ENCODE measurements at regions not wholly inside any gene's neighbourhood (a gene's known extent, or its start where the extent isn't known, plus 50 kb on each side); places are given as distances from the start of the nearest gene placed in this dataset.

GRCh38 chr1:5812295-5812694 lies 179.9 kb downstream of the NPHP4 start:
- Mint-ChIP-seq H3K4me1 (no peaks in the 10 kb centered on the region), H3K27me3 (peaks cover 3% of the 10 kb centered on the region), H3K36me3 (no peaks in the 10 kb centered on the region), H3K9me3 (no peaks in the 10 kb centered on the region), H3K4me3 (no peak overlapping the region), H3K27ac (no peak overlapping the region)
- ATAC-seq (ENCODE audit: low read depth) = no peak
- POLR2A ChIA-PET = no interaction called here
- DNase-seq = no peak

GRCh38 chr1:5811419-5811818 lies 180.8 kb downstream of the NPHP4 start:
- peaks cover 2% of the 10 kb centered on the region for H3K27me3 Mint-ChIP-seq

GRCh38 chr1:5810553-5811270 lies 181.5 kb downstream of the NPHP4 start:
- POLR2A ChIA-PET = no interaction called here
- H3K36me3 Mint-ChIP-seq = no peaks in the 10 kb centered on the region
- H3K4me1 Mint-ChIP-seq = no peaks in the 10 kb centered on the region
- no peak for DNase-seq
- peaks cover 2% of the 10 kb centered on the region for H3K27me3 Mint-ChIP-seq
- no peak for ATAC-seq (ENCODE audit: low read depth)
- H3K4me3 Mint-ChIP-seq = no peak overlapping the region
- H3K9me3 Mint-ChIP-seq = no peaks in the 10 kb centered on the region
- no peak overlapping the region for H3K27ac Mint-ChIP-seq

More at GRCh38 chr1:5811419-5811818, 180.8 kb downstream of the NPHP4 start:
- no peak for DNase-seq
- H3K9me3 Mint-ChIP-seq = no peaks in the 10 kb centered on the region
- H3K27ac Mint-ChIP-seq = no peak overlapping the region
- no peaks in the 10 kb centered on the region for H3K36me3 Mint-ChIP-seq
- no peaks in the 10 kb centered on the region for H3K4me1 Mint-ChIP-seq
- POLR2A ChIA-PET = no interaction called here
- H3K4me3 Mint-ChIP-seq = no peak overlapping the region
- ATAC-seq (ENCODE audit: low read depth) = no peak

- POLR2A ChIA-PET = no interaction called here
- no peak for DNase-seq
- ATAC-seq (ENCODE audit: low read depth) = no peak
- no peak overlapping the region for H3K27ac Mint-ChIP-seq
- no peaks in the 10 kb centered on the region for H3K4me1 Mint-ChIP-seq
- no peaks in the 10 kb centered on the region for H3K9me3 Mint-ChIP-seq
- H3K27me3 Mint-ChIP-seq = peaks cover 2% of the 10 kb centered on the region
- H3K36me3 Mint-ChIP-seq = no peaks in the 10 kb centered on the region
- no peak overlapping the region for H3K4me3 Mint-ChIP-seq
Measured at GRCh38 chr1:5810131-5810530, 182.1 kb downstream of the NPHP4 start.

DNA sequence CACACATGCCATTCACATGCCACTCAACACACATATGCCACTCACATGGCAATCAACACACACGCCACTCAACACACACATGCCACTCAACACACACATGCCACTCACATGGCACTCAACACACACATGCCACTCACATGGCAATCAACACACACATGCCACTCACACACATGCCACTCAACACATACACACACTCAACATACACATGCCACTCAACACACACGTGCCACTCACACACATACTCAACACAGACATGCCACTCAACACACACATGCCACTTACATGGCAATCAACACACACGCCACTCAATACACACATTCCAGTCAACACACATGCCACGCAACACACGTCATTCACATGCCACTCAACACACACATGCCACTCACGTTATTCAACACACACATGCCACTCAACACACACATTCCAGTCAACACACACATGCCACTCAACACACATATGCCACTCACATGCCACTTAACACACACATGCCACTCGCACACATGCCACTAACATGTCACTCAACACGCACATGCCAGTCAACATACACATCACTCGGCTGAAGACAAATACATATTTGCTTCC lies 182.9 kb downstream of the NPHP4 start:
- peaks cover 2% of the 10 kb centered on the region for H3K27me3 Mint-ChIP-seq
- no peaks in the 10 kb centered on the region for H3K36me3 Mint-ChIP-seq
- H3K27ac Mint-ChIP-seq = no peak overlapping the region
- POLR2A ChIA-PET = no interaction called here
- no peak overlapping the region for H3K4me3 Mint-ChIP-seq
- ATAC-seq (ENCODE audit: low read depth) (no peak), DNase-seq (no peak)
- no peaks in the 10 kb centered on the region for H3K4me1 Mint-ChIP-seq
- no peaks in the 10 kb centered on the region for H3K9me3 Mint-ChIP-seq

DNA sequence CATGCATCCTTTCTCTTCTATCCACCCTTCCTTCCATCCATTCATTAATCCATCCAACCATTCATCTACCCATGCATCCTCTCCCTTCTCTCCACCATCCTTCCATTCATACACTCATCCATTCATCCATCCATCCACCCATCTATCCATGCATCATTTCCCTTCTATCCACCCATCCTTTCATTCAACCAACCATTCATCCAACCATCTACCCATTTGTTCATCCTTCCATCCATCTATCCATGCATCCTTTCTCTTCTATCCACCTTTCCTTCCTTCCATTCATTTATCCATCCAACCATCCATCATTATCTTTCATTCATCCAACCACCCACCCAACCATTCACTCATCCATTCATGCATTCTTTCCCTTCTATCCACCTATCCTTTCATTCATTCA lies 188.4 kb downstream of the NPHP4 start:
- no peak for ATAC-seq (ENCODE audit: low read depth)
- POLR2A ChIA-PET = no interaction called here
- no peaks in the 10 kb centered on the region for H3K4me1 Mint-ChIP-seq
- DNase-seq = no peak
- H3K27ac Mint-ChIP-seq = no peak overlapping the region
- no peaks in the 10 kb centered on the region for H3K36me3 Mint-ChIP-seq
- no peaks in the 10 kb centered on the region for H3K9me3 Mint-ChIP-seq
- H3K27me3 Mint-ChIP-seq = no peaks in the 10 kb centered on the region
- H3K4me3 Mint-ChIP-seq = no peak overlapping the region

DNA sequence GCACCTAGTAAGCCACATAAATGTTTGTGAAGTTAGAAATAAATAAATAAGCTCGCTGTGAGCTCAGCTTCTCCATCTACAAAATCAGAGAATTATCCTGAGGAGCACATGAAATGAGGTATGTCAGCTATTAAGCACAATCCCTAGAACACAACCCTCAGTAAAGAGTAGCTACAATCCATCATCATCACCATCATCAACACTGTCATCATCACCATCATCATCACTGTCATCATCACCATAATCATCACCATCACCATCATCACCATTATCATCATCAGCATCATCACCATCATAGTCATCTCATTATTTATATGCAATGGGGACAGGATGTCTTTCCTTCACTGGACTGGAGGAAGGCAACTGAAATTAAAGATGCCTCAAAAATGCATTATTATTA lies 189.6 kb downstream of the NPHP4 start:
- no peaks in the 10 kb centered on the region for H3K36me3 Mint-ChIP-seq
- H3K27me3 Mint-ChIP-seq = no peaks in the 10 kb centered on the region
- H3K9me3 Mint-ChIP-seq = no peaks in the 10 kb centered on the region
- H3K4me1 Mint-ChIP-seq = no peaks in the 10 kb centered on the region
- POLR2A ChIA-PET = no interaction called here
- no peak overlapping the region for H3K4me3 Mint-ChIP-seq
- DNase-seq (no peak), ATAC-seq (ENCODE audit: low read depth) (no peak)
- no peak overlapping the region for H3K27ac Mint-ChIP-seq

GRCh38 chr1:5798904-5799303 lies 193.3 kb downstream of the NPHP4 start:
- Mint-ChIP-seq H3K4me3 (no peak overlapping the region), H3K36me3 (no peaks in the 10 kb centered on the region), H3K27ac (no peak overlapping the region), H3K4me1 (no peaks in the 10 kb centered on the region), H3K27me3 (no peaks in the 10 kb centered on the region), H3K9me3 (no peaks in the 10 kb centered on the region)
- no peak for ATAC-seq (ENCODE audit: low read depth)
- DNase-seq = no peak
- POLR2A ChIA-PET = no interaction called here

DNA sequence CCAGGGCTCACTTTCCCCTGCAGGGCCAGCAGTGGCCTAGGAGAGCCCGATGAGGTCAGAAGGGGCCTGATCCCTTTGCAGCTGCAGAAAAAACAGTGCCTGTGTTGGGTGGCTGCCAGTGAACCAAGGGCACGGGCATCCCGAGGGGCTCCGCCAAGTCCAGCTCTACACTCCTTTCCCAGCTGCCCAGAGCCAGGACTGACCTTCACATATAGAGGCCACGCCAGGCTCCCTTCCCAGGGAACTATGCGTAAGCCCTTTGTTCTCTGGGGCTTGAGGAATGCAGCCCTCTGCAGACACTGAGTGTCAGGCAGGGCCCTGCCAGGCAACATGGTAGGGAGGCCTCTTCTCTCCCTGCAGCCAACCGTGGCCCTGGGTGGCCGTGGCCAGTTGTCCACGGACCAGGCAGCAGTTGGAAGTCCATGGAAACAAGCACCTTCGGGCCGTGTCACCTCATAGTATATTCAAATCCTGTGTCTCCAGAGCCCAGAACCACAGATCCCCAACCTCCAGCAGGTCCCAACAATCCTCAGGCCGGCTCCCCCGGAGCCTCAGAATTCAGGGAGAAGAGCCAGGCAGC lies 194.0 kb downstream of the NPHP4 start:
- no peaks in the 10 kb centered on the region for H3K36me3 Mint-ChIP-seq
- no peak for ATAC-seq (ENCODE audit: low read depth)
- no peak overlapping the region for H3K27ac Mint-ChIP-seq
- POLR2A ChIA-PET = no interaction called here
- H3K9me3 Mint-ChIP-seq = no peaks in the 10 kb centered on the region
- H3K4me1 Mint-ChIP-seq = no peaks in the 10 kb centered on the region
- no peak overlapping the region for H3K4me3 Mint-ChIP-seq
- no peaks in the 10 kb centered on the region for H3K27me3 Mint-ChIP-seq
- DNase-seq = no peak

GRCh38 chr1:5796028-5796427 lies 196.2 kb downstream of the NPHP4 start:
- Mint-ChIP-seq H3K4me1 (no peaks in the 10 kb centered on the region), H3K9me3 (no peaks in the 10 kb centered on the region), H3K4me3 (no peak overlapping the region), H3K27me3 (no peaks in the 10 kb centered on the region), H3K27ac (no peak overlapping the region), H3K36me3 (no peaks in the 10 kb centered on the region)
- POLR2A ChIA-PET = no interaction called here
- DNase-seq (no peak), ATAC-seq (ENCODE audit: low read depth) (no peak)

GRCh38 chr1:5794279-5794678 lies 197.9 kb downstream of the NPHP4 start:
- POLR2A ChIA-PET = no interaction called here
- Mint-ChIP-seq H3K4me3 (no peak overlapping the region), H3K4me1 (no peaks in the 10 kb centered on the region), H3K9me3 (peaks cover 6% of the 10 kb centered on the region), H3K36me3 (no peaks in the 10 kb centered on the region), H3K27me3 (no peaks in the 10 kb centered on the region), H3K27ac (no peak overlapping the region)
- ATAC-seq (ENCODE audit: low read depth) = no peak
- no peak for DNase-seq

DNA sequence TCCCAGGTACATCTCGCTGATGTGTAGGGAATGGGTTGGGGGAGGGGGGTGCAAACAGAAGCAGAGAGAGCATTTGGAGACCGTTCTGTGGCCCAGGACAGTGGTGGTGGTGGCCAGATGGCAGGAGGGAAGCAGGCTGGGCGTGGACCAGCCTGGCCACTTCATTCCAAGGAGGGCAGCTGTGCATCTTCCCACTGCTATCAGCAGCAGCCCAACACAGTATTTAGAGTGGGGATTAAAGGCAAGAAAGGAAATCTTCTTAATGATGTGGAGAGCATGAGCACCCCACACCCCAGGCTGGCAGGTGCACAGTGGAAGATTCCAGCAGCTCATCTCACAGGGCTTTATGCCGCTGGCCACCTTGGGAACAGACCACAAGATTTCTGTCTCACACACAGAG lies 198.7 kb downstream of the NPHP4 start:
- Mint-ChIP-seq H3K4me3 (no peak overlapping the region), H3K27ac (no peak overlapping the region), H3K36me3 (no peaks in the 10 kb centered on the region), H3K27me3 (no peaks in the 10 kb centered on the region), H3K9me3 (peaks cover 6% of the 10 kb centered on the region), H3K4me1 (no peaks in the 10 kb centered on the region)
- POLR2A ChIA-PET = no interaction called here
- no peak for DNase-seq
- no peak for ATAC-seq (ENCODE audit: low read depth)

DNA sequence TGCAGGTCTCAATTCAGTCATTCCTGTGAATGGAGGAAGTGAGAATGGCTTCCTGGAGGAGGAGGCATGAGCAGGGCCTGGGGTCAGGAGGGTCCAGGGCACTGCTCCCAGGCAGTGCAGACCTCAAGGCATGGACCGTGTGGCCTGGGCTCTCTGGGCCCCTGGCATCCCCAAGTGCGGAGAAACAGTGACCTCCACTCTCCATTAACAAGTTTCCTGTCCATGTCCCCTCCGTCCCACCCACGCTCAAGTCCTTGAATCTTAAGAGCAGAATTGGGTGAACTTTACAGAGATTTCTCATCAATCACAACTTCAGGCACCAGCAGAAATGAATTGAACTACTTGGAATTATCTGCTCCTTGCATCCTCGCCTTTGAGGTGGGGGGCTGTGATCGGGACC lies 211.1 kb downstream of the NPHP4 start:
- peaks cover 3% of the 10 kb centered on the region for H3K9me3 Mint-ChIP-seq
- no peaks in the 10 kb centered on the region for H3K4me1 Mint-ChIP-seq
- H3K27me3 Mint-ChIP-seq = peaks cover 2% of the 10 kb centered on the region
- POLR2A ChIA-PET = no interaction called here
- no peak for ATAC-seq (ENCODE audit: low read depth)
- H3K4me3 Mint-ChIP-seq = no peak overlapping the region
- no peaks in the 10 kb centered on the region for H3K36me3 Mint-ChIP-seq
- H3K27ac Mint-ChIP-seq = no peak overlapping the region
- no peak for DNase-seq

- Mint-ChIP-seq H3K27me3 (peaks cover 2% of the 10 kb centered on the region), H3K4me1 (no peaks in the 10 kb centered on the region), H3K36me3 (no peaks in the 10 kb centered on the region), H3K9me3 (peaks cover 3% of the 10 kb centered on the region), H3K27ac (no peak overlapping the region), H3K4me3 (no peak overlapping the region)
- ATAC-seq (ENCODE audit: low read depth) = no peak
- POLR2A ChIA-PET = no interaction called here
- no peak for DNase-seq
Measured at GRCh38 chr1:5780324-5780716, 211.9 kb downstream of the NPHP4 start.
